IMR-90 (cell line): ENCODE measurements at regions not wholly inside any gene's neighbourhood (a gene's known extent, or its start where the extent isn't known, plus 50 kb on each side); places are given as distances from the start of the nearest gene placed in this dataset.

Source experiments
- ATAC-seq: fragments of 200-7000 bp; cut with Tn5 transposase; 2 replicates; pipeline ENCODE4 v1.9.1; 2020; ENCODE audit warnings: low read depth, mild to moderate bottlenecking, moderate library complexity
- BruUV-seq: library from RNA; stranded (reverse); fragments of 400-500 nt; replicated peaks from 2 replicates; lab custom pipeline; 2021; lab: Mats Ljungman, UMichigan
- CTCF ChIA-PET: fragments of 300-600 bp; formaldehyde crosslinking; extraction: SDS; loops from one replicate; lab custom pipeline; 2021; ENCODE audit warnings: antibody characterized with exemption; lab: Yijun Ruan, JAX
- POLR2A ChIA-PET: fragments of 300-600 bp; sonication (Branson Sonifier 250); formaldehyde crosslinking; loops from one replicate; lab custom pipeline; 2022; ENCODE audit warnings: antibody characterized with exemption; ENCODE audit not compliant: unreplicated experiment; lab: Charles Lee
- DNase-seq: peaks from one replicate; pipeline ENCODE4 v3.0.0; 2013
- H2AFZ ChIP-seq: replicated peaks from 2 replicates; pipeline ENCODE3; 2013; ENCODE audit warnings: low read length, mild to moderate bottlenecking; ENCODE audit not compliant: poor library complexity
- H2AK5ac ChIP-seq: 2 replicates; pipeline ENCODE4 v1.6.1; 2013; ENCODE audit warnings: low read depth, low read length, inconsistent platforms
- H2AK9ac ChIP-seq: replicated peaks from 2 replicates; pipeline ENCODE3; 2013; ENCODE audit warnings: mild to moderate bottlenecking, low read depth, low read length, moderate library complexity; ENCODE audit not compliant: poor library complexity
- H2BK120ac ChIP-seq: 2 replicates; pipeline ENCODE4 v1.6.1; 2013; ENCODE audit warnings: low read depth, low read length, inconsistent platforms
- H2BK15ac ChIP-seq: 3 replicates; pipeline ENCODE4 v1.6.1; 2013; ENCODE audit warnings: low read depth, low read length, inconsistent platforms
- H2BK20ac ChIP-seq: 2 replicates; pipeline ENCODE4 v1.6.1; 2013; ENCODE audit warnings: low read depth, mild to moderate bottlenecking, inconsistent platforms, low read length, moderate library complexity
- H2BK5ac ChIP-seq: 2 replicates; pipeline ENCODE4 v1.6.1; 2013; ENCODE audit warnings: mild to moderate bottlenecking, low read depth, low read length, inconsistent platforms; ENCODE audit not compliant: poor library complexity, severe bottlenecking
- H3K14ac ChIP-seq: replicated peaks from 2 replicates; pipeline ENCODE4 v1.6.1; 2013; ENCODE audit warnings: low read depth, low read length, inconsistent platforms
- H3K18ac ChIP-seq: 2 replicates; pipeline ENCODE4 v1.6.1; 2013; ENCODE audit warnings: low read depth, low read length, control low read depth
- H3K23ac ChIP-seq: 2 replicates; pipeline ENCODE4 v1.6.1; 2013; ENCODE audit warnings: low read depth, low read length, inconsistent platforms
- H3K27ac ChIP-seq: 2 replicates; pipeline ENCODE4 v1.5.1; 2013; ENCODE audit warnings: mild to moderate bottlenecking, control low read depth, low read length; ENCODE audit not compliant: insufficient read depth
- H3K27me3 ChIP-seq: 2 replicates; pipeline ENCODE4 v1.6.1; 2013; ENCODE audit warnings: low read length; ENCODE audit not compliant: control insufficient read depth, insufficient read depth
- H3K36me3 ChIP-seq: 2 replicates; pipeline ENCODE4 v1.6.1; 2013; ENCODE audit warnings: low read length, mixed read lengths; ENCODE audit not compliant: control insufficient read depth, insufficient read depth
- H3K4ac ChIP-seq: 2 replicates; pipeline ENCODE4 v1.6.1; 2013; ENCODE audit warnings: low read depth, low read length, inconsistent platforms
- H3K4me1 ChIP-seq: 2 replicates; pipeline ENCODE4 v1.6.1; 2013; ENCODE audit warnings: low read length, mixed read lengths; ENCODE audit not compliant: control insufficient read depth, insufficient read depth
- H3K4me2 ChIP-seq: 2 replicates; pipeline ENCODE4 v1.6.1; 2013; ENCODE audit warnings: low read depth, mild to moderate bottlenecking, control low read depth, low read length, moderate library complexity
- H3K4me3 ChIP-seq: 2 replicates; pipeline ENCODE4 v1.5.1; 2013; ENCODE audit warnings: low read depth, mild to moderate bottlenecking, control low read depth, low read length, moderate library complexity; ENCODE audit not compliant: insufficient read depth
- H3K56ac ChIP-seq: 2 replicates; pipeline ENCODE4 v1.6.1; 2013; ENCODE audit warnings: low read length, inconsistent platforms; ENCODE audit not compliant: insufficient read depth; ENCODE audit errors: extremely low read depth
- H3K79me1 ChIP-seq, 2 experiments: 2 replicates each; pipeline ENCODE4 v1.6.1; 2013; ENCODE audit warnings: low read length in 2 of 2, inconsistent platforms in 1 of 2, low read depth in 1 of 2
- H3K9ac ChIP-seq: 2 replicates; pipeline ENCODE4 v1.6.1; 2013; ENCODE audit warnings: low read depth, low read length, control low read depth
- H3K9me1 ChIP-seq: 2 replicates; pipeline ENCODE4 v1.6.1; 2013; ENCODE audit warnings: low read length, inconsistent platforms; ENCODE audit not compliant: insufficient read depth
- H3K9me3 ChIP-seq: 2 replicates; pipeline ENCODE4 v1.6.1; 2013; ENCODE audit warnings: low read length; ENCODE audit not compliant: control insufficient read depth, insufficient read depth
- H4K20me1 ChIP-seq: 2 replicates; pipeline ENCODE4 v1.6.1; 2013; ENCODE audit warnings: low read length, inconsistent platforms; ENCODE audit not compliant: insufficient read depth
- H4K5ac ChIP-seq: 2 replicates; pipeline ENCODE4 v1.6.1; 2013; ENCODE audit warnings: mild to moderate bottlenecking, low read depth, low read length, control low read depth
- H4K8ac ChIP-seq, 2 experiments: 2 replicates each; pipeline ENCODE4 v1.6.1; 2013; ENCODE audit warnings: low read depth in 2 of 2, low read length in 2 of 2, control low read depth in 1 of 2, inconsistent platforms in 1 of 2
- H4K91ac ChIP-seq: 2 replicates; pipeline ENCODE4 v1.6.1; 2013; ENCODE audit warnings: low read depth, low read length, inconsistent platforms; ENCODE audit not compliant: insufficient read depth
- ELK1 ChIP-seq: fragments of 150-350 bp; IDR thresholded peaks from 2 replicates; pipeline ENCODE4 v1.6.1; 2016; ENCODE audit warnings: low read depth, mild to moderate bottlenecking, low read length, moderate library complexity, borderline replicate concordance
- POLR2A ChIP-seq: IDR thresholded peaks from 2 replicates; pipeline ENCODE4 v1.6.1; 2012; ENCODE audit warnings: mild to moderate bottlenecking, low read depth, low read length
- WGBS, 2 experiments: methylation state at CpG; one replicate each; pipeline versions ENCODE4 v1.1.5 to v1.1.7; 2013; ENCODE audit warnings: missing lambda C conversion rate in 2 of 2; ENCODE audit not compliant: insufficient read length in 1 of 2; ENCODE audit errors: extremely low coverage in 2 of 2; 5-methylcytosine and 5-hydroxymethylcytosine counted together
- dilution Hi-C: fragments of 300-500 bp; cut with HindIII; formaldehyde crosslinking; loops from one replicate; pipeline ENCODE4 v1.14.3; 2018; ENCODE audit warnings: low sequenced_read_pairs; ENCODE audit not compliant: unreplicated experiment
- in situ Hi-C: fragments of 300-500 bp; cut with MboI; formaldehyde crosslinking; loops from 3 replicates; pipeline ENCODE4 v1.14.3; 2019; ENCODE audit warnings: low sequenced_read_pairs, inconsistent platforms, mixed read lengths
- intact Hi-C: fragments of 100-400 bp; cut with micrococcal nuclease; formaldehyde crosslinking; loops from 2 replicates; pipeline ENCODE4 v1.10.0; 2022

- no peak overlapping the region; a peak in 1 of 4 replicates for H4K8ac ChIP-seq
- in situ Hi-C loops (loop anchor here (10.0 kb wide), 1 partner anchor 291 kb away; no protein-coding TSS in a partner anchor), intact Hi-C loops (loop anchor here (1.0 to 5.0 kb wide), 4 partner anchors 290 to 586 kb away; partner anchors contain the start of gene PTPRU), dilution Hi-C loops (no loop called here)
- no peak for TF ChIP-seq POLR2A
- TF ChIP-seq ELK1: no peak
- no peak overlapping the region for H2BK5ac ChIP-seq
- H3K79me1 ChIP-seq: no peaks in the 10 kb centered on the region
- no peaks in the 10 kb centered on the region for H3K36me3 ChIP-seq
- no peak for DNase-seq
- ChIA-PET CTCF (interaction anchor here (1.1 to 1.7 kb wide), 6 partner anchors 11 to 586 kb away, joined by 3 to 10 read pairs (median 5); no protein-coding TSS in a partner anchor), POLR2A (no interaction called here)
- H2BK15ac ChIP-seq: no peak overlapping the region
- no peak overlapping the region for H4K5ac ChIP-seq
- peak overlapping the region; percentile 65 for H2AK9ac ChIP-seq
- H4K20me1 ChIP-seq: no peaks in the 10 kb centered on the region
- no peak overlapping the region for H3K9ac ChIP-seq
- WGBS, 2 experiments: 47% methylated on average over 2 of the region's 8 CpGs; no CpG with 5 or more reads in 1 of the 2 experiments
- no peak overlapping the region for H3K14ac ChIP-seq
- H3K4ac ChIP-seq: no peak overlapping the region; the same call in 1 of the 2 replicates
- H3K18ac ChIP-seq: no peak overlapping the region
- ATAC-seq: no peak
- H3K9me3 ChIP-seq: no peaks in the 10 kb centered on the region
- no peak overlapping the region for H4K91ac ChIP-seq
- H2BK120ac ChIP-seq: peak overlapping the region; percentile 70; the same call in 1 of the 2 replicates
- H2AFZ ChIP-seq: no peak overlapping the region
- no peak overlapping the region for H3K56ac ChIP-seq
- no peaks in the 10 kb centered on the region; the same call in 1 of the 2 replicates for H3K27me3 ChIP-seq
- H3K23ac ChIP-seq: no peak overlapping the region
- BruUV-seq: no TSS peak
- H3K9me1 ChIP-seq: no peaks in the 10 kb centered on the region
- H2BK20ac ChIP-seq: no peak overlapping the region
- H3K27ac ChIP-seq: no peak overlapping the region
- H2AK5ac ChIP-seq: no peak overlapping the region
- no peak overlapping the region for H3K4me2 ChIP-seq
- no peak overlapping the region for H3K4me3 ChIP-seq
- no peaks in the 10 kb centered on the region for H3K4me1 ChIP-seq
Observed at GRCh38 chr1:29793653-29794348, 557.5 kb downstream of the PTPRU start.
